Endothelial cell of umbilical vein (primary cell): ENCODE measurements at regions not wholly inside any gene's neighbourhood (a gene's known extent, or its start where the extent isn't known, plus 50 kb on each side); places are given as distances from the start of the nearest gene placed in this dataset.

Experiments used
- BruUV-seq: library from RNA; stranded (reverse); fragments of 400-500 nt; replicated peaks from 2 replicates; lab custom pipeline; 2021; lab: Mats Ljungman, UMichigan
- CTCF ChIA-PET: fragments of 300-600, 350-600 bp; sonication (Branson Sonifier 250); formaldehyde crosslinking; loops from one replicate; lab custom pipeline; 2021; ENCODE audit warnings: antibody characterized with exemption, inconsistent platforms; lab: Charles Lee
- POLR2A ChIA-PET: fragments of 300-600, 350-600 bp; sonication (Branson Sonifier 250); formaldehyde crosslinking; loops from one replicate; lab custom pipeline; 2021; ENCODE audit warnings: antibody characterized with exemption, inconsistent platforms; lab: Charles Lee
- DNase-seq: peaks from one replicate; pipeline ENCODE4 v3.0.0-alpha.2; 2011; ENCODE audit warnings: low read depth, low spot score
- FAIRE-seq: peaks from 2 replicates; lab custom pipeline; 2011; peaks lifted over from hg19 to GRCh38; lab: Jason Lieb, UNC
- H2AFZ ChIP-seq: 2 replicates; pipeline ENCODE4 v1.6.0; 2012; ENCODE audit warnings: low read depth, low read length, control low read depth, inconsistent platforms
- H3K27ac ChIP-seq: 2 replicates; pipeline ENCODE4 v1.5.1; 2011; ENCODE audit warnings: low read depth, mild to moderate bottlenecking, control low read depth, low read length, moderate library complexity; ENCODE audit not compliant: insufficient read depth
- H3K27me3 ChIP-seq, 2 experiments: 2 replicates each; pipeline versions ENCODE4 v1.6.0 to v1.6.1; 2011; ENCODE audit warnings: low read length in 2 of 2, mixed read lengths in 1 of 2; ENCODE audit not compliant: control insufficient read depth in 2 of 2, insufficient read depth in 2 of 2
- H3K36me3 ChIP-seq, 2 experiments: 2 replicates in 1 of 2; 3 replicates in 1 of 2; pipeline ENCODE4 v1.5.1; 2011; ENCODE audit warnings: low read length in 2 of 2, mild to moderate bottlenecking in 1 of 2, moderate library complexity in 1 of 2; ENCODE audit not compliant: control insufficient read depth in 2 of 2, insufficient read depth in 2 of 2; ENCODE audit errors: extremely low read depth in 1 of 2
- H3K4me1 ChIP-seq: 3 replicates; pipeline ENCODE4 v1.5.1; 2011; ENCODE audit warnings: mild to moderate bottlenecking, low read length; ENCODE audit not compliant: control insufficient read depth, insufficient read depth; ENCODE audit errors: extremely low read depth
- H3K4me2 ChIP-seq: 2 replicates; pipeline ENCODE4 v1.6.1; 2011; ENCODE audit warnings: low read length, control low read depth, mixed read lengths; ENCODE audit not compliant: insufficient read depth
- H3K4me3 ChIP-seq, 3 experiments: fragments of 200-600 bp in 1 of 3; sonication (generic), shearing (Covaris generic) in 1 of 3; replicated peaks in 1 of 3; 2 replicates each; pipeline ENCODE4 v1.5.1; 2011 to 2016; ENCODE audit warnings: control low read depth in 3 of 3, low read length in 3 of 3, mild to moderate bottlenecking in 2 of 3, inconsistent platforms in 1 of 3, low read depth in 1 of 3, moderate library complexity in 1 of 3; ENCODE audit not compliant: insufficient read depth in 1 of 3
- H3K79me2 ChIP-seq: 2 replicates; pipeline ENCODE4 v1.6.0; 2012; ENCODE audit warnings: low read length, inconsistent platforms; ENCODE audit not compliant: control insufficient read depth, insufficient read depth
- H3K9ac ChIP-seq: replicated peaks from 2 replicates; pipeline ENCODE3; 2011; ENCODE audit warnings: low read length, control low read depth; ENCODE audit not compliant: insufficient read depth; ENCODE audit errors: extremely low read depth
- H3K9me1 ChIP-seq: replicated peaks from 3 replicates; pipeline ENCODE4 v1.6.0; 2011; ENCODE audit warnings: mild to moderate bottlenecking, low read length; ENCODE audit not compliant: control insufficient read depth, insufficient read depth; ENCODE audit errors: extremely low read depth
- H3K9me3 ChIP-seq: replicated peaks from 2 replicates; pipeline ENCODE4 v1.5.1; 2012; ENCODE audit warnings: low read length, inconsistent platforms; ENCODE audit not compliant: control insufficient read depth, insufficient read depth
- H4K20me1 ChIP-seq: replicated peaks from 2 replicates; pipeline ENCODE3; 2011; ENCODE audit warnings: mild to moderate bottlenecking, low read length; ENCODE audit not compliant: control insufficient read depth, insufficient read depth; ENCODE audit errors: extremely low read depth
- EZH2 ChIP-seq: IDR thresholded peaks from 2 replicates; pipeline ENCODE4 v1.6.1; 2012; ENCODE audit warnings: borderline replicate concordance, low read depth, mild to moderate bottlenecking, moderate library complexity, low read length, inconsistent platforms; ENCODE audit not compliant: severe bottlenecking
- FOS ChIP-seq: IDR thresholded peaks from 2 replicates; pipeline ENCODE4 v1.6.1; 2011; ENCODE audit warnings: mild to moderate bottlenecking, low read length, moderate library complexity, borderline replicate concordance; ENCODE audit not compliant: insufficient read depth
- GATA2 ChIP-seq: IDR thresholded peaks from 2 replicates; pipeline ENCODE4 v1.7.0; 2011; ENCODE audit warnings: low read depth, mild to moderate bottlenecking, moderate library complexity, mixed read lengths, low read length; ENCODE audit not compliant: insufficient read length, insufficient read depth
- JUN ChIP-seq: IDR thresholded peaks from 2 replicates; pipeline ENCODE4 v1.6.1; 2011; ENCODE audit warnings: borderline replicate concordance, low read depth; ENCODE audit not compliant: insufficient read length, insufficient read depth
- MYC ChIP-seq: IDR thresholded peaks from one replicate; pipeline ENCODE4 v1.6.1; 2011; ENCODE audit warnings: mild to moderate bottlenecking, low read depth, low read length
- POLR2A ChIP-seq: IDR thresholded peaks from 2 replicates; pipeline ENCODE4 v1.6.1; 2012; ENCODE audit warnings: low read depth, mild to moderate bottlenecking, control low read depth, low read length
- POLR2AphosphoS5 ChIP-seq: IDR thresholded peaks from 2 replicates; pipeline ENCODE4 v1.6.1; 2012; ENCODE audit warnings: low read depth, mild to moderate bottlenecking, control low read depth, low read length, moderate library complexity; ENCODE audit not compliant: insufficient read depth
- dilution Hi-C: fragments of 300-500 bp; cut with MboI; formaldehyde crosslinking; loops from one replicate; pipeline ENCODE4 v1.15.0; 2019; ENCODE audit warnings: low sequenced_read_pairs; ENCODE audit not compliant: extremely low pct_ligation_motif_present
- intact Hi-C: fragments of 100-400 bp; cut with micrococcal nuclease; formaldehyde crosslinking; loops from one replicate; pipeline ENCODE4 v1.10.0; 2022
- TF ChIP-seq, protein P1 (sequence below), 2 donors: IDR thresholded peaks; 1 replicate in 1 of 2; 2 replicates in 1 of 2; pipeline ENCODE4 v1.5.1; 2011; ENCODE audit warnings: low read length in 2 of 2, mild to moderate bottlenecking in 2 of 2, moderate library complexity in 2 of 2, control low read depth in 1 of 2, inconsistent platforms in 1 of 2, low read depth in 1 of 2; ENCODE audit not compliant: insufficient read depth in 1 of 2; ENCODE audit errors: extremely low read depth in 1 of 2
- TF ChIP-seq, protein P2 (sequence below): IDR thresholded peaks from 2 replicates; pipeline ENCODE4 v1.6.1; 2011; ENCODE audit not compliant: insufficient read depth, insufficient read length

DNA sequence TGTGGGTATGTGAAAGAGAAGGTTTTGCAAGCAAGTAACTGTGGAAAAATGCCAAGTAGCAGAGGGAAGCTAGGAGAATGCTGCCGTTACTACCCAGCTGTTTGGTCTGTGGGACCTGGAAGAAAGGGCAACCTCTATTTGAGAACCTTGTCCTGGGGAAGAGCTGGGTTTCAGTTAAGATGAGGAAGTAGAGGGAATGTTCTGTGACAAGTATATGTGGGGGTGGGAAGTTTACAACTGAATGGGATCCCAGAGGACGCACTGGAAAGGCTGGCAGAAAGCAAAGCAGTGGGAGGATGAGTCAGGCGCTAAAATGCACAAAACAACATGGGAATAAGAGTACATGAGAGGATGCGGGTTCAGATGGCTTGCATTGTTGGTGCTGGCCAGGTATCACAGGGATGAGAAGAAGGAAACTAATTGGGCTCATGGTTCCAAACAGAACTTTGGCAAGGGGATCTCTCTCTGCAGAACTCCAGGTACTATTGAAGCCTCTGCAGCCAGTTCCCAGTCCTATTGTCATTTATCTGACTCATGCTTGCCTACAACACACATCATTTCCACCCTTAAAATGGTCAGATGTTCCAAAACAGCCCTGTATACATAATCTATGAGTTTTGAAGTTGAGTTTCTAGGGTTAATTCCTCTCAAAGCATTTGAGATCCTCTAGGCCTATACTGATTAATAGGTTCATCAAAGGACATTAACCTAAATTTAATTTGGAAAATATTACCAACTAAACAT, 88.5 kb upstream of the VAV3 start:
- TF ChIP-seq POLR2AphosphoS5 (no peak), FOS (peak; percentile 24), JUN (peak; percentile 65)
- H3K36me3 ChIP-seq, result no peaks in the 10 kb centered on the region
- H3K4me2 ChIP-seq, result no peak overlapping the region
- no peaks in the 10 kb centered on the region for H3K9me3 ChIP-seq
- FAIRE-seq, result peak; percentile 58
- peaks cover 18% of the 10 kb centered on the region for H3K4me1 ChIP-seq
- CTCF ChIA-PET, result no interaction called here
- dilution Hi-C loops, result no loop called here
- POLR2A ChIA-PET, result no interaction called here
- H3K27ac ChIP-seq, result no peak overlapping the region
- BruUV-seq, result no TSS peak
- H3K9ac ChIP-seq, result no peak overlapping the region
- H3K4me3 ChIP-seq, result no peak overlapping the region
- H3K9me1 ChIP-seq, result no peaks in the 10 kb centered on the region
- H3K27me3 ChIP-seq, result no peaks in the 10 kb centered on the region
- no peaks in the 10 kb centered on the region for H3K79me2 ChIP-seq
- no peak overlapping the region for H2AFZ ChIP-seq
- no peaks in the 10 kb centered on the region for H4K20me1 ChIP-seq
- intact Hi-C loops, result no loop called here
- DNase-seq, result no peak

DNA sequence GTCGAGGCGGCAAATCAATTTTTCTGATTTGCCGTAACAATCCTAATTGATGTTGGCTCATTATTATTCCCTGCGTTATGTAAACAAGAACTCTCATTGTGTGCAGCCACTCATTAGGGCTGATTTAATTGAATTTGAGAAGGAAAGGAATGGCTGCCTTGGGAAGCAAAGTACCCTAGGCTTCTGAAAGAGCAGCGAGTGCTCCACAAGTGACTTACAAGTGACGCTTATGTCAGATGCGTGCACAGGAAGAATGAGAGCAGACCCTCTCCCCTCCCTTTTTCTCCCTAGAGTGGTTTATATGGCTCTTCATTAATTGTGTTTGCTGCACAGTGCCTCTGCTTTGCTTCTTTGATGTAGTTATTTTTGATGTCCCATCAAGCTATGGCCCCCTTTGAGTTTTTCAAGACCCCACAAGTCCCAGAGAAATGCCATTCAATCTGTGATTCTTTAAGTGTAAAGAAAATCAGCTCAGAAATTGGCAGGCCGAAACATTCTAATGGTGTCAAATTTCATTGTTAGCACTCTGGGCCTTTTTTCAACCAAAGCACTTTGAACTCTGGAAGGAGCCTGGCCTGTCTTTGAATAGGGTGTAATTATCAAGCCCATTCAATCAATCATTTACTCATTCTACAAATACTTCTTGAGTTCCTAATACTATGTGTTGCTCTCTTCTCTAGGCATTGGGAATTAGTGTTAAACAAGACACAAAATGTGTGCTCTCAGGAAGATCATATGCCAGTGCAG, 86.8 kb upstream of the VAV3 start:
- FAIRE-seq (no peak), DNase-seq (no peak)
- peak overlapping the region; percentile 31 for H3K4me2 ChIP-seq
- H3K9me1 ChIP-seq, result no peaks in the 10 kb centered on the region
- no peak overlapping the region for H3K4me3 ChIP-seq
- no peaks in the 10 kb centered on the region for H4K20me1 ChIP-seq
- H3K79me2 ChIP-seq, result no peaks in the 10 kb centered on the region
- ChIA-PET CTCF (no interaction called here), POLR2A (no interaction called here)
- no peak for TF ChIP-seq MYC
- TF ChIP-seq, protein P1, sequence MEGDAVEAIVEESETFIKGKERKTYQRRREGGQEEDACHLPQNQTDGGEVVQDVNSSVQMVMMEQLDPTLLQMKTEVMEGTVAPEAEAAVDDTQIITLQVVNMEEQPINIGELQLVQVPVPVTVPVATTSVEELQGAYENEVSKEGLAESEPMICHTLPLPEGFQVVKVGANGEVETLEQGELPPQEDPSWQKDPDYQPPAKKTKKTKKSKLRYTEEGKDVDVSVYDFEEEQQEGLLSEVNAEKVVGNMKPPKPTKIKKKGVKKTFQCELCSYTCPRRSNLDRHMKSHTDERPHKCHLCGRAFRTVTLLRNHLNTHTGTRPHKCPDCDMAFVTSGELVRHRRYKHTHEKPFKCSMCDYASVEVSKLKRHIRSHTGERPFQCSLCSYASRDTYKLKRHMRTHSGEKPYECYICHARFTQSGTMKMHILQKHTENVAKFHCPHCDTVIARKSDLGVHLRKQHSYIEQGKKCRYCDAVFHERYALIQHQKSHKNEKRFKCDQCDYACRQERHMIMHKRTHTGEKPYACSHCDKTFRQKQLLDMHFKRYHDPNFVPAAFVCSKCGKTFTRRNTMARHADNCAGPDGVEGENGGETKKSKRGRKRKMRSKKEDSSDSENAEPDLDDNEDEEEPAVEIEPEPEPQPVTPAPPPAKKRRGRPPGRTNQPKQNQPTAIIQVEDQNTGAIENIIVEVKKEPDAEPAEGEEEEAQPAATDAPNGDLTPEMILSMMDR (IDR thresholded peaks at IDR 0.05; ENCODE audit: extremely low read depth in 1 of 2, insufficient read depth in 1 of 2, low read depth in 1 of 2, low read length in 2 of 2), result no peak
- TF ChIP-seq EZH2, result no peak
- TF ChIP-seq, protein P2, sequence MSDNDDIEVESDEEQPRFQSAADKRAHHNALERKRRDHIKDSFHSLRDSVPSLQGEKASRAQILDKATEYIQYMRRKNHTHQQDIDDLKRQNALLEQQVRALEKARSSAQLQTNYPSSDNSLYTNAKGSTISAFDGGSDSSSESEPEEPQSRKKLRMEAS, result no peak
- TF ChIP-seq POLR2A, result no peak
- TF ChIP-seq GATA2, result no peak
- no peak for TF ChIP-seq JUN
- TF ChIP-seq FOS, result no peak
- no peak for TF ChIP-seq POLR2AphosphoS5
- H3K4me1 ChIP-seq, result peaks cover 18% of the 10 kb centered on the region
- intact Hi-C loops, result loop anchor here (1.0 to 2.0 kb wide), 4 partner anchors 73 to 189 kb away; partner anchors contain the start of gene VAV3
- H3K36me3 ChIP-seq, result no peaks in the 10 kb centered on the region
- no peaks in the 10 kb centered on the region for H3K27me3 ChIP-seq
- H3K9me3 ChIP-seq, result no peaks in the 10 kb centered on the region
- dilution Hi-C loops, result no loop called here
- no TSS peak for BruUV-seq
- H2AFZ ChIP-seq, result no peak overlapping the region
- H3K27ac ChIP-seq, result peak overlapping the region; percentile 12
- H3K9ac ChIP-seq, result no peak overlapping the region
